A673 (cell line): ENCODE measurements at regions not wholly inside any gene's neighbourhood (a gene's known extent, or its start where the extent isn't known, plus 50 kb on each side); places are given as distances from the start of the nearest gene placed in this dataset.

Experiments used
- BruUV-seq: library from RNA; stranded (reverse); fragments of 400-500 nt; replicated peaks from 2 replicates; lab custom pipeline; 2021; lab: Mats Ljungman, UMichigan
- CTCF ChIA-PET: fragments of 300-600 bp; sonication (Branson Sonifier 250); formaldehyde crosslinking; loops from one replicate; lab custom pipeline; 2022; ENCODE audit warnings: antibody characterized with exemption; lab: Charles Lee
- POLR2A ChIA-PET: fragments of 300-600 bp; sonication (Branson Sonifier 250); formaldehyde crosslinking; loops from one replicate; lab custom pipeline; 2022; ENCODE audit warnings: antibody characterized with exemption; ENCODE audit not compliant: low non-redundant PET; lab: Charles Lee
- DNase-seq: peaks from one replicate; pipeline ENCODE4 v3.0.0-alpha.2; 2015; ENCODE audit warnings: low spot score
- H3K27ac ChIP-seq: fragments of 200-600 bp; sonication (generic); 2 replicates; pipeline ENCODE4 v1.5.1; 2016; ENCODE audit warnings: mixed run types, low read depth, mild to moderate bottlenecking, mixed read lengths, antibody characterized with exemption, low read length; ENCODE audit not compliant: poor library complexity, severe bottlenecking
- H3K27me3 ChIP-seq: fragments of 200-600 bp; sonication (generic); replicated peaks from 2 replicates; pipeline ENCODE4 v1.6.1; 2017; ENCODE audit warnings: mixed run types, low read depth, mild to moderate bottlenecking, mixed read lengths, antibody characterized with exemption, low read length; ENCODE audit not compliant: insufficient read depth, poor library complexity
- H3K36me3 ChIP-seq: fragments of 200-600 bp; sonication (generic); 2 replicates; pipeline ENCODE4 v1.6.1; 2016; ENCODE audit warnings: mixed run types, mild to moderate bottlenecking, mixed read lengths, antibody characterized with exemption, low read length; ENCODE audit not compliant: insufficient read depth, poor library complexity, severe bottlenecking
- H3K4me1 ChIP-seq: fragments of 200-600 bp; sonication (generic); 2 replicates; pipeline ENCODE4 v1.6.1; 2017; ENCODE audit warnings: mixed run types, mild to moderate bottlenecking, mixed read lengths, antibody characterized with exemption, low read length; ENCODE audit not compliant: insufficient read depth, poor library complexity, severe bottlenecking
- H3K4me3 ChIP-seq: fragments of 200-600 bp; sonication (generic); 2 replicates; pipeline ENCODE4 v1.5.1; 2016; ENCODE audit warnings: low read depth, mixed run types, mild to moderate bottlenecking, mixed read lengths, low read length; ENCODE audit not compliant: poor library complexity, severe bottlenecking
- H3K9me3 ChIP-seq: fragments of 200-600 bp; sonication (generic); 2 replicates; pipeline ENCODE4 v1.6.1; 2016; ENCODE audit warnings: mixed run types, low read depth, mild to moderate bottlenecking, mixed read lengths, antibody characterized with exemption, low read length; ENCODE audit not compliant: poor library complexity, severe bottlenecking
- CTCF ChIP-seq: fragments of 300-800, 200-600 bp; sonication (generic); conservative IDR thresholded peaks from 2 replicates; pipeline ENCODE4 v1.5.1; 2017; ENCODE audit warnings: low read depth, mild to moderate bottlenecking, antibody characterized with exemption, low read length, moderate library complexity, mixed read lengths
- EZH2 ChIP-seq: fragments of 200-600 bp; sonication (generic); IDR thresholded peaks from 2 replicates; pipeline ENCODE4 v1.6.1; 2017; ENCODE audit warnings: borderline replicate concordance, low read depth, mild to moderate bottlenecking, mixed read lengths, antibody characterized with exemption, low read length; ENCODE audit not compliant: poor library complexity, severe bottlenecking
- intact Hi-C: fragments of 100-400 bp; cut with micrococcal nuclease; formaldehyde crosslinking; loops from one replicate; pipeline ENCODE4 v1.10.0; 2022; ENCODE audit not compliant: unreplicated experiment

- ChIA-PET POLR2A (no interaction called here), CTCF (no interaction called here)
- no peak for TF ChIP-seq CTCF
- no peak for TF ChIP-seq EZH2
Measured at GRCh38 chr6:150764334-150765066, 101.0 kb upstream of the MTHFD1L start.

GRCh38 chr6:150765067-150765764, 100.3 kb upstream of the MTHFD1L start:
- H3K27ac ChIP-seq: no peak overlapping the region
- BruUV-seq: no TSS peak
- H3K4me3 ChIP-seq: no peak overlapping the region
- no peak for TF ChIP-seq CTCF
- no peak for TF ChIP-seq EZH2
- ChIA-PET POLR2A (no interaction called here), CTCF (no interaction called here)
- H3K4me1 ChIP-seq: peaks cover 25% of the 10 kb centered on the region
- no peaks in the 10 kb centered on the region for H3K27me3 ChIP-seq
- no peaks in the 10 kb centered on the region for H3K9me3 ChIP-seq
- intact Hi-C loops: no loop called here
- H3K36me3 ChIP-seq: no peaks in the 10 kb centered on the region
- DNase-seq: no peak

More at GRCh38 chr6:150764334-150765066, 101.0 kb upstream of the MTHFD1L start:
- H3K4me3 ChIP-seq: no peak overlapping the region
- intact Hi-C loops: no loop called here
- H3K27ac ChIP-seq: no peak overlapping the region
- peaks cover 25% of the 10 kb centered on the region for H3K4me1 ChIP-seq
- no TSS peak for BruUV-seq
- DNase-seq: no peak
- H3K9me3 ChIP-seq: no peaks in the 10 kb centered on the region
- H3K36me3 ChIP-seq: no peaks in the 10 kb centered on the region
- H3K27me3 ChIP-seq: no peaks in the 10 kb centered on the region

- peak; percentile 64 for DNase-seq
- intact Hi-C loops: no loop called here
- no TSS peak for BruUV-seq
- ChIA-PET POLR2A (interaction anchor here (0.5 to 0.6 kb wide), 2 partner anchors 11 to 458 kb away, joined by 3 to 7 read pairs; no protein-coding TSS in a partner anchor), CTCF (interaction anchor here (0.8 to 0.9 kb wide), 2 partner anchors 49 to 348 kb away, joined by 3 to 6 read pairs; no protein-coding TSS in a partner anchor)
- Histone ChIP-seq H3K9me3 (no peaks in the 10 kb centered on the region), H3K4me3 (no peak overlapping the region), H3K36me3 (no peaks in the 10 kb centered on the region), H3K4me1 (peaks cover 25% of the 10 kb centered on the region), H3K27me3 (no peaks in the 10 kb centered on the region), H3K27ac (no peak overlapping the region)
- TF ChIP-seq CTCF (no peak), EZH2 (no peak)
Measured at GRCh38 chr6:150766201-150766997, 99.1 kb upstream of the MTHFD1L start.
